HG02981 (cell line): ENCODE measurements at regions not wholly inside any gene's neighbourhood (a gene's known extent, or its start where the extent isn't known, plus 50 kb on each side); places are given as distances from the start of the nearest gene placed in this dataset.
"Not testable (repeated sequence)": the region's sequence is repeated elsewhere in the genome, so short reads cannot be mapped to it uniquely, and the experiment has no call there.

Source experiments
- ATAC-seq: cut with Tn5 transposase; IDR thresholded peaks from one replicate; pipeline ENCODE4 v1.9.1; 2021; ENCODE audit warnings: mild to moderate bottlenecking, moderate library complexity; ENCODE audit not compliant: unreplicated experiment

DNA sequence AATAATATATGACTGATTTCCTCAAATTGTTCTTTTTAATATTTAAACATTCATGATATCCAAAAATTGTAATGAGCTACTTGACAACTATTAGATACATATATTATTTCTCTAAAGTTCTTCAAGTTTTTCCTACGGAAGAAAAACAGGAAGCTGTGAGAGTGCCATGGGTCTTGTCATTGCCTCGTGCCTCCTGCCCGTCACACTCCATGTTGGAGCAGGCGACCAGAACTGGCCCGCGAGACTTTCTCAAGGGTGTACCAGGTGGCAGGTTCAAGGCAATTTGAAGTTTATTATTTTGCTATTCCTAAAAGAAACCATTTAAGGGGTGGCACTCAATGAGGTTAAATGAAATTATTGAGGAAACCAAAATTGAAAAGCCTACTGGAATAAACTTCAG lies 337.2 kb downstream of the HACE1 start:
- no peak for ATAC-seq

- ATAC-seq = no peak
These were observed 338.5 kb downstream of the HACE1 start for GRCh38 chr6:104521176-104521575.

DNA sequence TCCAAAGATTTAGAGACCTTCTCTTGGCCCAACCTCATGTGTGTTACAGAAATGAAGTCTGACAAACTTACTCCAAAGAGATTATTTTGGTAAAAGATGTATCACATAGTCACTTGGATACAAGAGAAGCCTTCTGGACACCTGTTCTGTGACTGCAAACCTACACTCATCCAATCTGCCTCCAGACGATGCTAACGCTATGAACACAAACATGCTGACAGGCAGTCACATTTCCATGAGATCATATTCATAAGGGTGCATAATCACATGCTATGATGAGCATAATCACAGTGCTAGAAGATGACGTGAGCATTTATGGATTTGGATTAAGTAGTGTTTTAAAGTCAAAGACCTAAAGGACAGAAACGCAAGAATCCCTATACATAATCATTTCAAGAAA lies 340.2 kb downstream of the HACE1 start:
- no peak for ATAC-seq

GRCh38 chr6:104509355-104509754 lies 350.4 kb downstream of the HACE1 start:
- no peak for ATAC-seq

GRCh38 chr6:104506429-104506828 lies 353.3 kb downstream of the HACE1 start:
- ATAC-seq = no peak

GRCh38 chr6:104505838-104506237 lies 353.9 kb downstream of the HACE1 start:
- ATAC-seq = no peak

GRCh38 chr6:104500265-104500664 lies 359.5 kb downstream of the HACE1 start:
- ATAC-seq = no peak

- ATAC-seq = no peak
These were observed 373.7 kb downstream of the HACE1 start for GRCh38 chr6:104486035-104486434.

GRCh38 chr6:104484626-104485025 lies 375.1 kb downstream of the HACE1 start:
- no peak for ATAC-seq

DNA sequence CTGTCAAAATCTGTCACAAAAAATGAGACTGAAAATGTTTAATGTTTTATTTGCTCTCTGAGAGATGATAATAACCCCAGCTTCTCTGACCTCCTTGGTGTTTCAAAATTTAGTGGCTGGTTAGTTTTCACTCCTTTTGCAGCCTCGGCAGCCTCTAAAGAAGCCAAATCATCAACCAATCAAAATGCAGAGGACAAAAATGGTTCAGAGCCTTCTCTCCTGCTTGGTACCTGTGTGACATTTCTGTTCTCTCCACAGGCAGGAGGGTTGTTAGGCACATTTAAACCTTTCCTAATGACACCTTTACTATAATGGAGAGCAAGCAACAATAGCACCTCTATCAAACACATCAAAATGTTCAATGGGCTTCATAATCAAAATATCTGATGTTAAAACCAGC lies 375.5 kb downstream of the HACE1 start:
- ATAC-seq = no peak

- no peak for ATAC-seq
These were observed 376.4 kb downstream of the HACE1 start for GRCh38 chr6:104483225-104483834.

GRCh38 chr6:104477569-104477968 lies 382.1 kb downstream of the HACE1 start:
- no peak for ATAC-seq

DNA sequence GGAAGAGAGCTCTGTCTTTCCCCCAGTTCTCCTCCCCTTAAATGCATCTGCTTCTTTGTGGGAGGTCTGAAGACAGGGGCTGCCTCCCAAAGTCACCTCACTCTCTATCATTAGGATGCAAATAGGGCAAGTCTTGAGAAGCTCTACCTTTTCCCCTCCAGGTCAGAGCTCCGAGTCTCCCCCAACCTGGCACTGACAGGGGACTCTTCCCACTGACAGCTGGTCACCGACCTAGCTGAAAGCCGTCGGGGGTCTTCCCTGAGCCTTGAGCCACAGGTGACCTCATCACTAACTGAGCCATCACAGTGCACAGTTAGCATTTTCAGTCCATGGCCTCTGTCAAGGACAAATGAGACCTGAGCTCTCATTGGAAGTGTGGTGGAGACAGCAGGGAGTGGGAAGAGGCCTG lies 386.7 kb downstream of the HACE1 start:
- ATAC-seq = no peak

GRCh38 chr6:104472021-104472901 lies 387.5 kb downstream of the HACE1 start:
- ATAC-seq = no peak

DNA sequence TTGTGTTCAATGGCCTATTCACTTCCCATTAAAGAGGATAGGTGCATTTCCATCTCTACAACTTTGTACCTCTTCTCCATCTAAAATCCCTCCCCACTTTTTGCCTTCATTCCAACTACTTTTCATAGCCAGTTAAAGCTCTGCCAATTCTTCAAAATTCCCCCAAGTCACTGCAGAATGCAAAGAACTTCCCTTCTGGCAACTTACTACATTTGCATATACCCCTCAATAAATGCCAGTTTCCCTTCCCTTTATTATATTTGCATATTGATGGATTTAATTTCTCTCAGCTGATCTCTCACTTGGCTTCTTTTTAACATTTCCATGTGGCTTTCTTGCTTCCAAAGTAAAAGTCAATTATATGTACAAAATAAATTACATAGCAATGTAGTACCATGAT lies 393.4 kb downstream of the HACE1 start:
- no peak for ATAC-seq

DNA sequence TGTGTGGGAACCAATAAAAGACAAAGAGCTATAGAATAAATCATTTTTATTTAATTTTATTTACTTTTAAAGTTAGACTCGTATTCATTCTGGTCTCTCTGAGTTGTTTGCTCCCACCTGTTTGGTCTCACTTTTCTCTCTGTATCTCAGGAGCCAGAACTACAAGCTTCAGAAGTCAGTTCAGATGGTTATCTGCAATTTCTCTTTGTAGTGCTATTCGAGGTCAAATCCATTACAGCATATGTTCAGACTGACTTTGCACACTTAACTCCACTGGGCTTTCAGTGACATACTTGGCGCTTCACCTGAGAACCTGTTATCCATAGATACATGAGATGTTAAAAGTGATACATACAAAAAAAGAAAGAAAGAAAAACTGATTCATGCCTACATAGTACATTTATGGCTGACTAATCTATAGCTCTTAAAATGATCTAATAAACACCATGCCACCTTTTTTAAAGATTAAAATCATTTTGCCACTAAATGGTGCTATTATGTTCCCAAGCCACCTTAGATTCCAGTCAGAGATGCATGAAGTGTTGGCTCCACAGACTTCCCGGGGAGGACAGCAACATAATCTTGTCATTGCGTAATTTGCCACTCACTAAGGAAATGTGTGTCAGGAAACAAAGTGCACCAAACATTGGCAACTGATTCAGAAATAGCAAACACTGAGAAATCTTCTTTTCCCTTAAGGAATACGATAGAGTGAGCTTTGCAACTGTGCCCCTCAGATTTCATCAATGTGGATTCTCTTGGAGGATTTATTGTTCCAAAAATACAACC lies 396.7 kb downstream of the HACE1 start:
- no peak for ATAC-seq

GRCh38 chr6:104460738-104461483 lies 398.8 kb downstream of the HACE1 start:
- ATAC-seq = no peak

GRCh38 chr6:104459543-104459942 lies 400.2 kb downstream of the HACE1 start:
- ATAC-seq = peak; percentile 88

GRCh38 chr6:104449918-104450317 lies 409.8 kb downstream of the HACE1 start:
- no peak for ATAC-seq

GRCh38 chr6:104446101-104447080 lies 413.3 kb downstream of the HACE1 start:
- ATAC-seq = not testable (repeated sequence)
